ENCODE measurements at regions not wholly inside any gene's neighbourhood (a gene's known extent, or its start where the extent isn't known, plus 50 kb on each side); places are given as distances from the start of the nearest gene placed in this dataset.

GRCh38 chr12:91380631-91381030, 198.0 kb upstream of the DCN start:
- DNase-seq (no peak), FAIRE-seq (no peak), ATAC-seq (no peak)
- H3K27me3 ChIP-seq: no peaks in the 10 kb centered on the region
- intact Hi-C loops (cut with DNase I): no loop called here
- peaks cover 0 to 14% (median 8%) of the 10 kb centered on the region in 3 donors for H3K4me1 ChIP-seq
- WGBS, 2 donors: 36 to 39% methylated on average over 5 of the region's 5 CpGs
- peak overlapping the region in 1 of 4 donors; percentile 28 for H3K4me3 ChIP-seq
- no peaks in the 10 kb centered on the region for H3K36me3 ChIP-seq
- no peaks in the 10 kb centered on the region for H3K9me3 ChIP-seq
- peak overlapping the region in 2 of 4 donors; percentile 63 to 71 for H3K27ac ChIP-seq
- TF ChIP-seq CTCF (IDR thresholded peaks at IDR 0.05): no peak

GRCh38 chr12:91379051-91379775, 196.6 kb upstream of the DCN start:
- H3K27ac ChIP-seq: no peak overlapping the region
- ATAC-seq (no peak), DNase-seq (no peak), FAIRE-seq (peak; percentile 17)
- 81 to 90% methylated on average over 2 of the region's 2 CpGs for WGBS, 2 donors
- TF ChIP-seq CTCF (IDR thresholded peaks at IDR 0.05): no peak
- H3K4me1 ChIP-seq: peaks cover 0 to 14% (median 4%) of the 10 kb centered on the region in 3 donors
- H3K9me3 ChIP-seq: no peaks in the 10 kb centered on the region
- H3K27me3 ChIP-seq: no peaks in the 10 kb centered on the region
- intact Hi-C loops (cut with DNase I): no loop called here
- H3K36me3 ChIP-seq: no peaks in the 10 kb centered on the region
- H3K4me3 ChIP-seq: no peak overlapping the region

- ATAC-seq (no peak), DNase-seq (no peak), FAIRE-seq (no peak)
- Histone ChIP-seq H3K36me3 (no peaks in the 10 kb centered on the region), H3K4me3 (no peak overlapping the region), H3K4me1 (peaks cover 0 to 9% (median 0%) of the 10 kb centered on the region in 3 donors), H3K27me3 (no peaks in the 10 kb centered on the region), H3K9me3 (no peaks in the 10 kb centered on the region), H3K27ac (no peak overlapping the region)
- TF ChIP-seq CTCF (IDR thresholded peaks at IDR 0.05): no peak
- intact Hi-C loops (cut with DNase I): no loop called here
- 69 to 79% methylated on average over 3 of the region's 3 CpGs for WGBS, 2 donors
Measured at GRCh38 chr12:91377436-91377835, 194.8 kb upstream of the DCN start.

GRCh38 chr12:91373086-91373485, 190.5 kb upstream of the DCN start:
- no peak overlapping the region for H3K4me3 ChIP-seq
- intact Hi-C loops (cut with DNase I): no loop called here
- ATAC-seq (no peak), DNase-seq (no peak), FAIRE-seq (no peak)
- no peaks in the 10 kb centered on the region for H3K27me3 ChIP-seq
- H3K9me3 ChIP-seq: no peaks in the 10 kb centered on the region
- 66 to 75% methylated on average over 2 of the region's 2 CpGs for WGBS, 2 donors
- no peaks in the 10 kb centered on the region for H3K36me3 ChIP-seq
- no peak for TF ChIP-seq CTCF (IDR thresholded peaks at IDR 0.05)
- H3K27ac ChIP-seq: no peak overlapping the region
- no peaks in the 10 kb centered on the region for H3K4me1 ChIP-seq

GRCh38 chr12:91370086-91370868, 187.7 kb upstream of the DCN start:
- Histone ChIP-seq H3K9me3 (no peaks in the 10 kb centered on the region), H3K27ac (no peak overlapping the region), H3K36me3 (no peaks in the 10 kb centered on the region), H3K4me3 (no peak overlapping the region), H3K27me3 (no peaks in the 10 kb centered on the region), H3K4me1 (no peaks in the 10 kb centered on the region)
- FAIRE-seq (no peak), ATAC-seq (no peak), DNase-seq (no peak)
- intact Hi-C loops (cut with DNase I): no loop called here
- TF ChIP-seq CTCF (IDR thresholded peaks at IDR 0.05): no peak
- 66 to 70% methylated on average over 4 of the region's 4 CpGs for WGBS, 2 donors

All from pancreas (tissue), 10 donors.